ENCODE measurements at regions not wholly inside any gene's neighbourhood (a gene's known extent, or its start where the extent isn't known, plus 50 kb on each side); places are given as distances from the start of the nearest gene placed in this dataset.

GRCh38 chr20:19012676-19013075 is 199.1 kb downstream of the SCP2D1 start:
- TF ChIP-seq EZH2phosphoT487 (IDR thresholded peaks at IDR 0.05; ENCODE audit: low read length) (no peak), CTCF (IDR thresholded peaks at IDR 0.05; ENCODE audit: low read length) (no peak)

Measured in MM.1S (cell line).